ENCODE measurements at regions not wholly inside any gene's neighbourhood (a gene's known extent, or its start where the extent isn't known, plus 50 kb on each side); places are given as distances from the start of the nearest gene placed in this dataset.

GRCh38 chr3:104554425-104554824, 812.3 kb upstream of the ALCAM start:
- H3K4me3 ChIP-seq (ENCODE audit: low read depth, low read length), result no peak overlapping the region
- DNase-seq (ENCODE audit: low read depth), result no peak
- TF ChIP-seq, protein P1, sequence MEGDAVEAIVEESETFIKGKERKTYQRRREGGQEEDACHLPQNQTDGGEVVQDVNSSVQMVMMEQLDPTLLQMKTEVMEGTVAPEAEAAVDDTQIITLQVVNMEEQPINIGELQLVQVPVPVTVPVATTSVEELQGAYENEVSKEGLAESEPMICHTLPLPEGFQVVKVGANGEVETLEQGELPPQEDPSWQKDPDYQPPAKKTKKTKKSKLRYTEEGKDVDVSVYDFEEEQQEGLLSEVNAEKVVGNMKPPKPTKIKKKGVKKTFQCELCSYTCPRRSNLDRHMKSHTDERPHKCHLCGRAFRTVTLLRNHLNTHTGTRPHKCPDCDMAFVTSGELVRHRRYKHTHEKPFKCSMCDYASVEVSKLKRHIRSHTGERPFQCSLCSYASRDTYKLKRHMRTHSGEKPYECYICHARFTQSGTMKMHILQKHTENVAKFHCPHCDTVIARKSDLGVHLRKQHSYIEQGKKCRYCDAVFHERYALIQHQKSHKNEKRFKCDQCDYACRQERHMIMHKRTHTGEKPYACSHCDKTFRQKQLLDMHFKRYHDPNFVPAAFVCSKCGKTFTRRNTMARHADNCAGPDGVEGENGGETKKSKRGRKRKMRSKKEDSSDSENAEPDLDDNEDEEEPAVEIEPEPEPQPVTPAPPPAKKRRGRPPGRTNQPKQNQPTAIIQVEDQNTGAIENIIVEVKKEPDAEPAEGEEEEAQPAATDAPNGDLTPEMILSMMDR (IDR thresholded peaks at IDR 0.05; ENCODE audit: insufficient read depth, low read length), result no peak

DNA sequence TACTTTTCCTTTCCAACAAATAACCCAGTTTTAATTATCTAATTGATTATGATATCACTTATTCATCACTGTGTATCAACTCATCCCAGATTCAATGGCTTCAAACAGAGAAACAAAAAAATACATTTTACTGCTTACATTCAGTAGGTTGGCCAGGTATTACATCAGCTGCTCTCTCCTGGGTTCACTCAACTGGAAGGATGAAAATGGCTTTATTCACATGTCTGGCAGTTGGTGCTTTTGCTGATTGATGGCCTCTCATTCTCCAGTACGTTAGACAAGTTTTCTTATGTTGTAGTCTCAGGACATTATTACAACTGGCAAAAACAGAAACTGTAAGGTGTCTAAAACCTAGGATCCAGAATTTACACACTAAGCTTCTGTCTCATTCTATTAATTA, 811.0 kb upstream of the ALCAM start:
- no peak overlapping the region for H3K4me3 ChIP-seq (ENCODE audit: low read depth, low read length)
- TF ChIP-seq, protein P1 (IDR thresholded peaks at IDR 0.05; ENCODE audit: insufficient read depth, low read length), result no peak
- DNase-seq (ENCODE audit: low read depth), result peak; percentile 4

DNA sequence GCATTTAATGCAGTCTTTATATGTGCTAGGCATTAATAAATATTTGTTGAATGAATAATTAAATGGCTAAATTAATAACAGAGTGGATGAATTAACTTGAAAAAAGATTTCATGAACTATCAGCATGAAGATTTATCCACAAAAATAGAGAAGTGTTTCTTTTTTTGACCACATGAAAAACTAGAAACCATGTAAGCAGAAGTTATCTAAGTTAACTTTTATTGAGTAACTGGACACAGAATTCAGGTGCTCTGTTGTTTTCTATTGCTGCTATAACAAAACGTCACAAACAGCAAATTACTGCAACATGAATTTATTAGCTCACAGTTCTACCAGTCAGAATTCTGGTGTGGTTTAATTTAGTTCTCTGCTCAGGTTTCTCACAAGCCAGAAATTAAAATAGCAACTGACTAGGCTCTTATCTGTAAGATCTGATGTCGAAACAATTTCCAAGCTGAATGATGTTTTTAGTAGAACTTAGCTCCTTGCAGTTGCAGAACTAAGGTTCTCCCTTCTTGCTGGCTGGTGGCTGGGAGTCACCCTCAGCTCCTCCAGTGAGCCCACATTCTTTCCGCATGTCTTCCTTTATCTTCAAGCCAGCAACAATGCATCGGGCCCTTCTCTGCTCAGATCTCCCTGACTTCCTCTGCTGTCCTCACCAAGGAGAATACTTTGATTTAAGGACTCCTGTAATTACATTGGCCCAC, 810.2 kb upstream of the ALCAM start:
- DNase-seq (ENCODE audit: low read depth), result peak; percentile 60
- H3K4me3 ChIP-seq (ENCODE audit: low read depth, low read length), result no peak overlapping the region
- TF ChIP-seq, protein P1 (IDR thresholded peaks at IDR 0.05; ENCODE audit: insufficient read depth, low read length), result no peak

GRCh38 chr3:104561324-104561723, 805.4 kb upstream of the ALCAM start:
- no peak for DNase-seq (ENCODE audit: low read depth)
- TF ChIP-seq, protein P1 (IDR thresholded peaks at IDR 0.05; ENCODE audit: insufficient read depth, low read length), result no peak
- H3K4me3 ChIP-seq (ENCODE audit: low read depth, low read length), result no peak overlapping the region

DNA sequence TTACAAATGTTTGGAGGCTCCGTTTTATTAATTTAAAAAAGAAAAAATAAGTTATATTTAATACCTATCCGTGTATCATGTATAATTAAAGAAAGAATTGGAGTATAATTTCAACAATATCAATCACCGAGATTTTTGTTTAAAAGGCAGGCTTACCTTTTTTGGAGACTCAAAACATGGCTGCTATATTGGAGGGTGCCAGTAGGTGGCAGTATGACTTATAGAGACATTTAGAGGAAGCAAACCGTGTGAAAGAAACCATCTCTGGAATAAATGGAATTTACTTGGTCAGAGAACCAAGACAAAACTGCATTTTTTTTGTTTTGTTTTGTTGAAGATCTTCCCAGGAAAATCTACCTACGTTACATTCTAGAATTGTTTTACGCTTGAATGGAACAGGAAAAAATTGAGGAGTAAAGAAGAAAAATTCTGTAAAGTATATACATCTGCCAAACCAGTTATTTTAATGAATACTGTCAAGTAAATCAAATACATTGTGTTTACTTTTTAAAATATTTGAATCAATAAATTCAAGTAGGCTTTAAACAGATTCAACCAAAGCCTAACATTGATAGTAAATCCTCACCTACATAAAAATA, 802.6 kb upstream of the ALCAM start:
- no peak overlapping the region for H3K4me3 ChIP-seq (ENCODE audit: low read depth, low read length)
- TF ChIP-seq, protein P1 (IDR thresholded peaks at IDR 0.05; ENCODE audit: insufficient read depth, low read length), result peak; percentile 74
- DNase-seq (ENCODE audit: low read depth), result peak; percentile 63

DNA sequence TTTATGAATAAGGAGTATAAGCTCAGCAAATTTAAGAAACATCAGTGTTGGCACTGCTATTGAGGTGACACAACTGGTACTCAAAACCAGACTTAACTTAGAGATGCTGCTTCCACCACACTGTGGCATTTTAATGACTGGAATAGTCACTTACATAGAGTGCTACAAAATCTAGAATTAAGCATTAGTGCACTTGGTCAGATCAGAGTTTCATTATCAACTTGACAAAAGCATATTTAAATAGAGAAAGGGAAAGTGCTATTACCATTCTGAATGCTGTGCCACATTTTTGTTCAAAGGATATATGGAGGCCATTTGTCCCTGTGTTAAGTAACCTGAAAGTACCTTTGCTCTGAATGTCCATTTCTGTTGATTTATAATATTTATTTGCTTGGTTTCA, 800.7 kb upstream of the ALCAM start:
- DNase-seq (ENCODE audit: low read depth), result no peak
- TF ChIP-seq, protein P1 (IDR thresholded peaks at IDR 0.05; ENCODE audit: insufficient read depth, low read length), result no peak
- no peak overlapping the region for H3K4me3 ChIP-seq (ENCODE audit: low read depth, low read length)

Data from fibroblast of the aortic adventitia (primary cell).